Astrocyte (in vitro differentiated cells and primary cell): ENCODE measurements at regions not wholly inside any gene's neighbourhood (a gene's known extent, or its start where the extent isn't known, plus 50 kb on each side); places are given as distances from the start of the nearest gene placed in this dataset.

Source experiments
- DNase-seq: peaks from one replicate; pipeline ENCODE4 v3.0.0-alpha.2; 2010; ENCODE audit warnings: low read depth
- FAIRE-seq: peaks from 2 replicates; lab custom pipeline; 2011; peaks lifted over from hg19 to GRCh38; lab: Jason Lieb, UNC
- H2AFZ ChIP-seq: 2 replicates; pipeline ENCODE4 v1.6.0; 2012; ENCODE audit warnings: low read depth, low read length, inconsistent platforms
- H3K27ac ChIP-seq: 2 replicates; pipeline ENCODE4 v1.5.1; 2011; ENCODE audit warnings: low read depth, low read length, inconsistent platforms
- H3K27me3 ChIP-seq: 2 replicates; pipeline ENCODE4 v1.6.0; 2011; ENCODE audit warnings: low read length, inconsistent platforms; ENCODE audit not compliant: insufficient read depth
- H3K36me3 ChIP-seq: 2 replicates; pipeline ENCODE4 v1.5.1; 2011; ENCODE audit warnings: low read length, inconsistent platforms; ENCODE audit not compliant: insufficient read depth
- H3K4me1 ChIP-seq: 2 replicates; pipeline ENCODE4 v1.5.1; 2011; ENCODE audit warnings: low read length, inconsistent platforms; ENCODE audit not compliant: insufficient read depth
- H3K4me2 ChIP-seq: 2 replicates; pipeline ENCODE4 v1.6.0; 2012; ENCODE audit warnings: low read length, inconsistent platforms
- H3K4me3 ChIP-seq: 2 replicates; pipeline ENCODE4 v1.5.1; 2011; ENCODE audit warnings: low read depth, mild to moderate bottlenecking, low read length, inconsistent platforms; ENCODE audit not compliant: insufficient read depth
- H3K79me2 ChIP-seq: 2 replicates; pipeline ENCODE4 v1.6.0; 2012; ENCODE audit warnings: mild to moderate bottlenecking, low read length, inconsistent platforms; ENCODE audit not compliant: insufficient read depth
- H3K9ac ChIP-seq: 2 replicates; pipeline ENCODE4 v1.6.0; 2012; ENCODE audit warnings: mild to moderate bottlenecking, low read length, inconsistent platforms
- H3K9me3 ChIP-seq: 2 replicates; pipeline ENCODE4 v1.5.1; 2012; ENCODE audit warnings: low read depth, mild to moderate bottlenecking, low read length, inconsistent platforms; ENCODE audit not compliant: insufficient read depth
- H4K20me1 ChIP-seq: 2 replicates; pipeline ENCODE4 v1.6.0; 2012; ENCODE audit warnings: low read length, inconsistent platforms; ENCODE audit not compliant: insufficient read depth
- H3K27ac Mint-ChIP-seq: one replicate; pipeline ENCODE4 v1.8.0; 2021; ENCODE audit warnings: mild to moderate bottlenecking, mixed read lengths; ENCODE audit not compliant: unreplicated experiment
- H3K27me3 Mint-ChIP-seq: one replicate; pipeline ENCODE4 v1.8.0; 2021; ENCODE audit warnings: low read depth, mixed read lengths; ENCODE audit not compliant: unreplicated experiment
- H3K36me3 Mint-ChIP-seq: one replicate; pipeline ENCODE4 v1.8.0; 2021; ENCODE audit warnings: low read depth, mixed read lengths; ENCODE audit not compliant: unreplicated experiment
- H3K4me1 Mint-ChIP-seq: one replicate; pipeline ENCODE4 v1.8.0; 2021; ENCODE audit warnings: low read depth, mixed read lengths; ENCODE audit not compliant: unreplicated experiment
- H3K4me3 Mint-ChIP-seq: one replicate; pipeline ENCODE4 v1.8.0; 2021; ENCODE audit warnings: mild to moderate bottlenecking, moderate library complexity, mixed read lengths; ENCODE audit not compliant: unreplicated experiment
- H3K9me3 Mint-ChIP-seq: one replicate; pipeline ENCODE4 v1.8.0; 2021; ENCODE audit warnings: mild to moderate bottlenecking, mixed read lengths; ENCODE audit not compliant: unreplicated experiment
- CTCF ChIP-seq: IDR thresholded peaks from 2 replicates; pipeline ENCODE4 v1.5.1; 2011; ENCODE audit warnings: low read depth, mild to moderate bottlenecking, inconsistent platforms, low read length, moderate library complexity; ENCODE audit not compliant: insufficient read depth
- EZH2 ChIP-seq: IDR thresholded peaks from 2 replicates; pipeline ENCODE4 v1.6.1; 2012; ENCODE audit warnings: mild to moderate bottlenecking, low read length, inconsistent platforms; ENCODE audit not compliant: insufficient read depth

DNA sequence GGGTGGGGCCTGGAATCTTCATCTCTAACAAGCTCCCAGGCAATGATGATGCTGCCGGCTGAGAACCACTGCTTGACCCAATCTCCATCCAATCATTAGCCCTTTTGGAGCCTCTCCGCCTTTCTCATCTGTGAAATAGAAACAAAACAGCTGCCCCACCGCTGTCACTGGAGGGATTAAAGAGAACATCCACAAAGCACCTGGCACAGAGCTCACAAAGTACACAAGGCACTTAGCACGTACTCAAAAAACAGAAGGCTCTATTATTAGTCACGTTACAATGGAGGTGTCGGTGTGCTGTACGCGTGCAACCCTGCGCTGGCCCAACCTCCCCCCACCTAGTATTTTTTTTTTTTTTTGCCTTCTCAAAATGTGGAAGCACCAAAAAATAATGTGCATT, 213.5 kb upstream of the ARID1B start:
- Histone ChIP-seq H3K36me3 (no peaks in the 10 kb centered on the region), H3K4me3 (no peak overlapping the region), H3K27me3 (no peaks in the 10 kb centered on the region), H3K27ac (no peak overlapping the region), H4K20me1 (no peaks in the 10 kb centered on the region), H3K4me2 (no peak overlapping the region), H3K9me3 (peaks cover 3% of the 10 kb centered on the region), H3K9ac (no peak overlapping the region), H3K4me1 (no peaks in the 10 kb centered on the region), H3K79me2 (no peaks in the 10 kb centered on the region), H2AFZ (peak overlapping the region; percentile 34)
- H3K27ac Mint-ChIP-seq = no peak overlapping the region
- no peaks in the 10 kb centered on the region for H3K27me3 Mint-ChIP-seq
- H3K36me3 Mint-ChIP-seq = peaks cover 5% of the 10 kb centered on the region
- no peak for FAIRE-seq
- peaks cover 1% of the 10 kb centered on the region for H3K4me1 Mint-ChIP-seq
- TF ChIP-seq CTCF (no peak), EZH2 (no peak)
- H3K4me3 Mint-ChIP-seq = no peak overlapping the region
- DNase-seq = no peak
- H3K9me3 Mint-ChIP-seq = peaks cover 10% of the 10 kb centered on the region

GRCh38 chr6:156562636-156563035, 214.5 kb upstream of the ARID1B start:
- no peak for TF ChIP-seq EZH2
- peaks cover 5% of the 10 kb centered on the region for H3K36me3 Mint-ChIP-seq
- H3K36me3 ChIP-seq = no peaks in the 10 kb centered on the region
- DNase-seq (no peak), FAIRE-seq (no peak)
- no peaks in the 10 kb centered on the region for H4K20me1 ChIP-seq
- H3K9me3 Mint-ChIP-seq = peaks cover 12% of the 10 kb centered on the region
- H3K9me3 ChIP-seq = peaks cover 3% of the 10 kb centered on the region
- no peaks in the 10 kb centered on the region for H3K27me3 Mint-ChIP-seq
- no peak overlapping the region for H3K4me2 ChIP-seq
- H3K4me3 ChIP-seq = no peak overlapping the region
- no peaks in the 10 kb centered on the region for H3K4me1 ChIP-seq
- peaks cover 1% of the 10 kb centered on the region for H3K4me1 Mint-ChIP-seq
- H3K79me2 ChIP-seq = no peaks in the 10 kb centered on the region
- H3K27me3 ChIP-seq = no peaks in the 10 kb centered on the region
- H2AFZ ChIP-seq = no peak overlapping the region
- no peak overlapping the region for H3K4me3 Mint-ChIP-seq
- H3K9ac ChIP-seq = no peak overlapping the region
- H3K27ac ChIP-seq = no peak overlapping the region
- H3K27ac Mint-ChIP-seq = no peak overlapping the region

DNA sequence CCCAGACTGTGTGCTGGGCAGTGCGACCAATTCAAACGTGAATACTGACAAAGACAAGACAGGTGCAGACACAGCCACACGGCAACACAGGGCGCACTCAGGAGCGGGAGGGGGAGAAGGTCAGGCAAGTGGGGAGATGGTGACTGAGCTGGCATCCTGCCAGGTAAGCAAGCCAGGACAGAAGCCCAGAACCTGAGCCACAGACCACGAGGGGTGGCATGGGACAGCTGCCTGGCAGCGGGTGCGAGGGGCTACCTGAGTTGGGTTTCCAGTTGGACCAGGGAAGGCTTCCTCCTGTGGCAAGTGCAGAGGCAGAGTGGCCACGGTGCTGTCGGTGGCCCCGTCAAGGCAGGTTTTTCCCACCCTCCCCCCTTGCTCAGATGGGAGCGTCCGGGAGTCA, 215.2 kb upstream of the ARID1B start:
- H3K27me3 ChIP-seq = no peaks in the 10 kb centered on the region
- no peak for FAIRE-seq
- no peak overlapping the region for H3K9ac ChIP-seq
- no peak overlapping the region for H3K4me3 ChIP-seq
- H2AFZ ChIP-seq = no peak overlapping the region
- peaks cover 3% of the 10 kb centered on the region for H3K9me3 ChIP-seq
- no peak for DNase-seq
- H4K20me1 ChIP-seq = no peaks in the 10 kb centered on the region
- H3K27ac Mint-ChIP-seq = no peak overlapping the region
- H3K36me3 ChIP-seq = no peaks in the 10 kb centered on the region
- H3K4me2 ChIP-seq = no peak overlapping the region
- H3K9me3 Mint-ChIP-seq = peaks cover 12% of the 10 kb centered on the region
- H3K79me2 ChIP-seq = no peaks in the 10 kb centered on the region
- H3K4me1 ChIP-seq = no peaks in the 10 kb centered on the region
- H3K27ac ChIP-seq = no peak overlapping the region
- peaks cover 5% of the 10 kb centered on the region for H3K36me3 Mint-ChIP-seq
- peaks cover 1% of the 10 kb centered on the region for H3K4me1 Mint-ChIP-seq
- H3K27me3 Mint-ChIP-seq = no peaks in the 10 kb centered on the region
- H3K4me3 Mint-ChIP-seq = no peak overlapping the region
- TF ChIP-seq CTCF (no peak), EZH2 (no peak)
